Adrenal gland (tissue), 9 donors: ENCODE measurements at regions not wholly inside any gene's neighbourhood (a gene's known extent, or its start where the extent isn't known, plus 50 kb on each side); places are given as distances from the start of the nearest gene placed in this dataset.

Experiments
- DNase-seq, 7 donors: peaks; one replicate each; pipeline ENCODE4 v3.0.0-alpha.2; 2019 to 2020
- H3K27ac ChIP-seq, 5 donors: fragments of 200-600 bp; sonication (generic) in 4 of 5; 1 replicate in 3 of 5; 2 replicates in 2 of 5; pipeline versions ENCODE4 v1.5.1 to v1.8.0; 2016 to 2020; ENCODE audit warnings: mild to moderate bottlenecking in 1 of 5
- H3K27me3 ChIP-seq: fragments of 200-600 bp; 2 replicates; pipeline ENCODE4 v1.8.0; 2021
- H3K36me3 ChIP-seq, 2 donors: fragments of 200-600 bp; replicated peaks in 1 of 2; 1 replicate in 1 of 2; 2 replicates in 1 of 2; pipeline versions ENCODE4 v1.5.1 to v1.8.0; 2018 to 2022
- H3K4me1 ChIP-seq, 2 donors: fragments of 200-600 bp; replicated peaks in 1 of 2; 1 replicate in 1 of 2; 2 replicates in 1 of 2; pipeline versions ENCODE4 v1.5.1 to v1.8.0; 2018 to 2021
- H3K4me3 ChIP-seq, 4 donors: fragments of 200-600 bp; sonication (generic) in 3 of 4; one replicate each; pipeline ENCODE4 v1.5.1; 2016 to 2018
- H3K9me3 ChIP-seq, 3 donors: fragments of 200-600 bp; sonication (generic) in 1 of 3; replicated peaks in 1 of 3; 1 replicate in 2 of 3; 2 replicates in 1 of 3; pipeline versions ENCODE4 v1.5.1 to v1.8.0; 2016 to 2021
- POLR2A ChIP-seq, 2 donors: fragments of 450-650 bp; IDR thresholded peaks; one replicate each; pipeline ENCODE4 v1.6.1; 2017; ENCODE audit warnings: antibody characterized with exemption in 2 of 2, mild to moderate bottlenecking in 2 of 2, moderate library complexity in 1 of 2
- WGBS, 4 donors: extraction: QIAGEN DNeasy Blood & Tissue Kit in 2 of 4; methylation state at CpG; one replicate each; pipeline versions ENCODE4 v1.1.5 to v1.1.7; 2013 to 2017; 5-methylcytosine and 5-hydroxymethylcytosine counted together
- intact Hi-C, 2 donors: fragments of 100-400 bp; cut with DNase I; formaldehyde crosslinking; loops; one replicate each; pipeline versions ENCODE4 v1.14.1 to v1.15.0; 2022 to 2023
- TF ChIP-seq, protein P1 (sequence below), 6 experiments: fragments of 450-650 bp in 4 of 6; fragments of 200-600 bp in 2 of 6; sonication (generic) in 1 of 6; IDR thresholded peaks; 1 replicate in 5 of 6; 2 replicates in 1 of 6; pipeline versions ENCODE4 v1.5.1 to v1.8.0; 2016 to 2021; ENCODE audit warnings: antibody characterized with exemption in 6 of 6, mild to moderate bottlenecking in 2 of 6, moderate library complexity in 1 of 6
- donor health status: healthy with polysubstance abuse.
- donor health status: Bipolar disorder and iron deficiency.
- donor health status: DM: yes; HTN: yes; CAD: no.
- donor health status: DM: no; HTN: no; CAD: no.
- donor health status: DM: no; HTN: no; CAD: no.

DNA sequence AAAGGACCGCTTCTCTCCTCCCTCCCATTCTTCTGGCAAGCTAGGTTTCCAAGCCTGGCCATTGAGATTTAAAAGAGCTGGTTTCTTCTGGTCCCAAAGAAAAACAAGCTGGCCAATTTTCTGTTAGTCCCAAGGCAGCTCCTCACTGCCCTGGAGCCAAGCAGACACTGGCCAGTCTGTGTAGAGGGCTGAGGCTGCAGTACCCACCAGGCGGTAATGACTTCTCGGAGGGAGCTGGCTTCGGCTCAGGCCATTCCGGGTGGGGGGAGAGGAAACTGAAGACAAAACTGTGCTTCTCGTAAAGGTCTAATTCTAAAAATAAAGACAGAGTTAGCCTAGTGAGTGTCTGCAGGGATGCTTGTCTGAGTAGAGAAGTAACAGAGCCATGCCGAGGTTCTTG, 78.5 kb upstream of the SMAD3 start:
- DNase-seq, result no peak
- intact Hi-C loops, result no loop called here
- Histone ChIP-seq H3K4me1 (no peaks in the 10 kb centered on the region), H3K27me3 (no peaks in the 10 kb centered on the region), H3K9me3 (no peaks in the 10 kb centered on the region), H3K27ac (no peak overlapping the region), H3K36me3 (no peaks in the 10 kb centered on the region), H3K4me3 (no peak overlapping the region)
- TF ChIP-seq, protein P1, sequence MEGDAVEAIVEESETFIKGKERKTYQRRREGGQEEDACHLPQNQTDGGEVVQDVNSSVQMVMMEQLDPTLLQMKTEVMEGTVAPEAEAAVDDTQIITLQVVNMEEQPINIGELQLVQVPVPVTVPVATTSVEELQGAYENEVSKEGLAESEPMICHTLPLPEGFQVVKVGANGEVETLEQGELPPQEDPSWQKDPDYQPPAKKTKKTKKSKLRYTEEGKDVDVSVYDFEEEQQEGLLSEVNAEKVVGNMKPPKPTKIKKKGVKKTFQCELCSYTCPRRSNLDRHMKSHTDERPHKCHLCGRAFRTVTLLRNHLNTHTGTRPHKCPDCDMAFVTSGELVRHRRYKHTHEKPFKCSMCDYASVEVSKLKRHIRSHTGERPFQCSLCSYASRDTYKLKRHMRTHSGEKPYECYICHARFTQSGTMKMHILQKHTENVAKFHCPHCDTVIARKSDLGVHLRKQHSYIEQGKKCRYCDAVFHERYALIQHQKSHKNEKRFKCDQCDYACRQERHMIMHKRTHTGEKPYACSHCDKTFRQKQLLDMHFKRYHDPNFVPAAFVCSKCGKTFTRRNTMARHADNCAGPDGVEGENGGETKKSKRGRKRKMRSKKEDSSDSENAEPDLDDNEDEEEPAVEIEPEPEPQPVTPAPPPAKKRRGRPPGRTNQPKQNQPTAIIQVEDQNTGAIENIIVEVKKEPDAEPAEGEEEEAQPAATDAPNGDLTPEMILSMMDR (IDR thresholded peaks at IDR 0.05), result no peak
- no peak for TF ChIP-seq POLR2A (IDR thresholded peaks at IDR 0.05)
- WGBS, 4 donors, result 89 to 90% (median 90%) methylated on average over 7 of the region's 7 CpGs

DNA sequence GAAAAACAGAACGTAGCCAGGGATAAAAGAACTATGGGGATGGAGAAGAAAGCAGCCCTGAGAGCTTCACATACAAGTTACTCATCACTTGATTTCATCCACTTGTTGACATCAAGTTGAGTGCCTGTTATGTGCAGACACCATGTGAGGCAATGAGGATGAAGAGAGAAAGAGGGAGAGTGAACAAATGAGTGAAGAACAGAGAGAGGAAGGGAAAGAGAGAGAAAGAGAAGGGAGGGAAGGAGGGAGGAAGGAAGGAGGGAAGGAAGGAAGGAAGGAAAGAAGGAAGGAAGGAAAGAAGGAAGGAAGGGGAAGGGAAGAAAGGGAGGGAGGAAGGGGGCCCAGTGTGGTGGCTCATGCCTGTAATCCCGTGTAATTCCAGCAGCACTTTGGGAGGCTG, 72.3 kb upstream of the SMAD3 start:
- no peak overlapping the region for H3K4me3 ChIP-seq
- intact Hi-C loops, result no loop called here
- H3K27ac ChIP-seq, result no peak overlapping the region
- H3K27me3 ChIP-seq, result no peaks in the 10 kb centered on the region
- no peaks in the 10 kb centered on the region for H3K4me1 ChIP-seq
- no peaks in the 10 kb centered on the region for H3K9me3 ChIP-seq
- no peaks in the 10 kb centered on the region for H3K36me3 ChIP-seq
- 78 to 83% (median 80%) methylated on average over 2 of the region's 2 CpGs for WGBS, 4 donors
- DNase-seq, result no peak
- no peak for TF ChIP-seq POLR2A (IDR thresholded peaks at IDR 0.05)
- TF ChIP-seq, protein P1 (IDR thresholded peaks at IDR 0.05), result no peak

DNA sequence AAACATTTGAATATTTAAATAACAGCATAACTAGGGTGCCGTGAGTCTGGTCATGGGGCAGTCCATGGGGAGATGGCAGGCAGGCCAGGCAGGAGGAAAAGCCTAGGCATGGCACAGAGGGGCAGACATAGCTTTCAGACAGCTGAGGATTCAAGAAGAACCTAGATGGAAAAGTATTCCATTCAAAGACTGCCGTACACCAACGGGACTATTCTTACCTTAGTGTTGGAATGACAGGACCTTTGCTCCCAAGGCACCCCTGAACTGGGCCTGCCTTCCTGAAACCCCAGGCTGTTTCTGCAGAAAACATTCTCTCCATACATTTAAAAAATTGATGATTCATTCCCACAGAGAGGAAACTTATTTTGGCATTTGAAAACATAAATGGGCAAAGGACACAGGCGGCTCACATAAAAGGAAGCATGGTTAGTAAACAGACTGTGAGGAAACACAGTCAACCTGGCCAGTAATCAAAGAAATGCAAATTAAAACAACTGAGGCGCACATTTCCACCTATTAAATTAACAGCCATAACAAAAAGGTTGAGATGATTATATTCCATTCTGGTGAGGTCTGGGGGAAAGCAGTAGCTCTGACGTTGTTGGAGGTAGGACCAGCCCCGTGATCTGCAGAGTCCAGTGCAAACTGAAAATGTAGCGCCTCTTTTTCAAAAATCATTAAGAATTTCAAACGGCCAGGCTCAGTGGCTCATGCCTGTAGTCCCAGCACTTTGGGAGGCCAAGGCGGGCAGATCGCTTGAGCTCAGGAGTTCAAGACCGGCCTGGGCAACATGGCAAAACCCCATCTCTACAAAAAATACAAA, 71.3 kb upstream of the SMAD3 start:
- Histone ChIP-seq H3K4me3 (no peak overlapping the region), H3K27ac (no peak overlapping the region), H3K36me3 (no peaks in the 10 kb centered on the region), H3K9me3 (no peaks in the 10 kb centered on the region), H3K27me3 (no peaks in the 10 kb centered on the region), H3K4me1 (no peaks in the 10 kb centered on the region)
- intact Hi-C loops, result no loop called here
- 85 to 89% (median 87%) methylated on average over 12 of the region's 12 CpGs for WGBS, 4 donors
- no peak for DNase-seq
- TF ChIP-seq POLR2A (IDR thresholded peaks at IDR 0.05), result no peak
- TF ChIP-seq, protein P1 (IDR thresholded peaks at IDR 0.05), result no peak

DNA sequence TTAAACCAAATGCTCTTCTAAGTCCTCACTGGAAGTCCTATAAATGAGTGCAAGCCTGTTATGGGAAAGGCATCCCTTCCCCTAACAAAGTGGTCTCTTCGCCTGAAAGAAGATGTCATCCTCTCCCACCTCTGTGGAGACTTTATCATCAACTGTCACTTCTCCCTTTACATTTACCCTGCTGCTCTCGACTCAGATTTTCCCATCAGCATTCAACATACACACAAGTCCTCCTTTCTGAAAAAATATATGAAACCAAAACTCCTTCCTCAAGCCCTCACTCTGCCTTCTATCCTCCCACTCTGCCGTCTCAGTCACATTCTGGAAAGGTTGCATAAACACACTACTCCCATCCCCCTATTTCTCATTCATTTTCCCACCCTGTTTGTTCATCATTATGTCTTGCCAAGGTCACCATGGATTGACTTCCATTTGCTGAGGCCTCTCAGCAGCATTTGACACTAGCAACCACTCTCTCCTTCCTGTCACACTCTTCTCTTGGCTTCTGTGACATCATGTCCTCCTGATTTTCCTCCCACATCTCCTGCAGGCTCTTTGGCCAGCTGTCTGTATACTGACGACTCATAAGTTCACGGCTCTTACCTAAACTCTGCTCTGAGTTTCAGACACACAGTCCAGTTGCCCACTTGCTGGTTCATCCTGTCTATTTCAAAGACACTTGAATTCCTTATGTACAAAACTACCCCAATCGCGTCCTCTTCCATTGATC, 70.3 kb upstream of the SMAD3 start:
- Histone ChIP-seq H3K36me3 (no peaks in the 10 kb centered on the region), H3K27ac (no peak overlapping the region), H3K27me3 (no peaks in the 10 kb centered on the region), H3K4me1 (no peaks in the 10 kb centered on the region), H3K4me3 (no peak overlapping the region), H3K9me3 (no peaks in the 10 kb centered on the region)
- no peak for TF ChIP-seq POLR2A (IDR thresholded peaks at IDR 0.05)
- TF ChIP-seq, protein P1 (IDR thresholded peaks at IDR 0.05), result no peak
- WGBS, 4 donors, result 76 to 82% (median 79%) methylated on average over 7 of the region's 7 CpGs
- no peak for DNase-seq
- intact Hi-C loops, result no loop called here
